PC-9 (cell line): ENCODE measurements at regions not wholly inside any gene's neighbourhood (a gene's known extent, or its start where the extent isn't known, plus 50 kb on each side); places are given as distances from the start of the nearest gene placed in this dataset.

ENCODE experiments used
- EZH2 ChIP-seq: fragments of 200-600 bp; sonication (generic); IDR thresholded peaks from 2 replicates; pipeline ENCODE4 v1.8.0; 2017; ENCODE audit warnings: antibody characterized with exemption, low read depth
- TF ChIP-seq, protein P1 (sequence below): fragments of 200-600 bp; sonication (generic); conservative IDR thresholded peaks from 2 replicates; pipeline ENCODE4 v1.6.1; 2017; ENCODE audit warnings: mixed run types, antibody characterized with exemption, mild to moderate bottlenecking, moderate library complexity

DNA sequence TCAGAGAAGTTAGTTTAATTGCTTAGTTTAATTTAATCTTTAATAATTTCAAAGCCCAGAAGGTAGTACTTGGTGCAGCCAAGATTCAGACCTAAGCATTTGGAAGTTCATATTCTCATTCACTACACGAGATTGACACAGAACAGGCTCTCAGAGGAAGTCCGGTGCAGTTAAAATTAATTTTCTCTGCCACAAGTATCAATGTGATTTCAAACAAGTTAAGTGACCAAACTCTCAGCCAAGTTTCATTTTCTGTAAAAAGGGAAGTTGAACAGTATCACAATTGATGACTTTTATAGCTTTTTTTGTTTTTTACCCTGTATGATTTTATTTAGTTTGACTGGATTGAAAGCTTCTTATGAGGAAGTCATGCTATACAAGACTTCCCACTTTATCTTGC, 1494.9 kb upstream of the LRRTM3 start:
- TF ChIP-seq, protein P1, sequence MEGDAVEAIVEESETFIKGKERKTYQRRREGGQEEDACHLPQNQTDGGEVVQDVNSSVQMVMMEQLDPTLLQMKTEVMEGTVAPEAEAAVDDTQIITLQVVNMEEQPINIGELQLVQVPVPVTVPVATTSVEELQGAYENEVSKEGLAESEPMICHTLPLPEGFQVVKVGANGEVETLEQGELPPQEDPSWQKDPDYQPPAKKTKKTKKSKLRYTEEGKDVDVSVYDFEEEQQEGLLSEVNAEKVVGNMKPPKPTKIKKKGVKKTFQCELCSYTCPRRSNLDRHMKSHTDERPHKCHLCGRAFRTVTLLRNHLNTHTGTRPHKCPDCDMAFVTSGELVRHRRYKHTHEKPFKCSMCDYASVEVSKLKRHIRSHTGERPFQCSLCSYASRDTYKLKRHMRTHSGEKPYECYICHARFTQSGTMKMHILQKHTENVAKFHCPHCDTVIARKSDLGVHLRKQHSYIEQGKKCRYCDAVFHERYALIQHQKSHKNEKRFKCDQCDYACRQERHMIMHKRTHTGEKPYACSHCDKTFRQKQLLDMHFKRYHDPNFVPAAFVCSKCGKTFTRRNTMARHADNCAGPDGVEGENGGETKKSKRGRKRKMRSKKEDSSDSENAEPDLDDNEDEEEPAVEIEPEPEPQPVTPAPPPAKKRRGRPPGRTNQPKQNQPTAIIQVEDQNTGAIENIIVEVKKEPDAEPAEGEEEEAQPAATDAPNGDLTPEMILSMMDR, result no peak
- no peak for TF ChIP-seq EZH2
